GM18499 (cell line): ENCODE measurements at regions not wholly inside any gene's neighbourhood (a gene's known extent, or its start where the extent isn't known, plus 50 kb on each side); places are given as distances from the start of the nearest gene placed in this dataset.
"Not testable (repeated sequence)": the region's sequence is repeated elsewhere in the genome, so short reads cannot be mapped to it uniquely, and the experiment has no call there.

Experiments used
- ATAC-seq: cut with Tn5 transposase; IDR thresholded peaks from one replicate; pipeline ENCODE4 v1.9.1; 2021; ENCODE audit warnings: moderate number of reproducible peaks; ENCODE audit not compliant: insufficient read depth, unreplicated experiment

- no peak for ATAC-seq
Observed at GRCh38 chr7:10474048-10474447, 499.6 kb upstream of the PHF14 start.

- ATAC-seq: no peak
Observed at GRCh38 chr7:10475940-10476641, 497.6 kb upstream of the PHF14 start.

GRCh38 chr7:10476642-10477041, 497.0 kb upstream of the PHF14 start:
- no peak for ATAC-seq

GRCh38 chr7:10483671-10484070, 490.0 kb upstream of the PHF14 start:
- no peak for ATAC-seq

GRCh38 chr7:10484767-10485166, 488.9 kb upstream of the PHF14 start:
- ATAC-seq: no peak

- not testable (repeated sequence) for ATAC-seq
Observed at GRCh38 chr7:10501206-10501884, 472.3 kb upstream of the PHF14 start.

- ATAC-seq: no peak
Observed at GRCh38 chr7:10507032-10507431, 466.6 kb upstream of the PHF14 start.

GRCh38 chr7:10521306-10521705, 452.4 kb upstream of the PHF14 start:
- no peak for ATAC-seq

- ATAC-seq: not testable (repeated sequence)
Observed at GRCh38 chr7:10533429-10533828, 440.2 kb upstream of the PHF14 start.

GRCh38 chr7:10536561-10536960, 437.1 kb upstream of the PHF14 start:
- ATAC-seq: no peak

GRCh38 chr7:10537764-10538163, 435.9 kb upstream of the PHF14 start:
- ATAC-seq: no peak

- ATAC-seq: no peak
Observed at GRCh38 chr7:10557375-10557774, 416.3 kb upstream of the PHF14 start.

- ATAC-seq: no peak
Observed at GRCh38 chr7:10560497-10560896, 413.2 kb upstream of the PHF14 start.

GRCh38 chr7:10568891-10569290, 404.8 kb upstream of the PHF14 start:
- no peak for ATAC-seq

- no peak for ATAC-seq
Observed at GRCh38 chr7:10571759-10572158, 401.9 kb upstream of the PHF14 start.

- no peak for ATAC-seq
Observed at GRCh38 chr7:10577866-10578374, 395.8 kb upstream of the PHF14 start.

- ATAC-seq: no peak
Observed at GRCh38 chr7:10579561-10579960, 394.1 kb upstream of the PHF14 start.

- ATAC-seq: no peak
Observed at GRCh38 chr7:10584886-10585285, 388.8 kb upstream of the PHF14 start.

GRCh38 chr7:10588084-10588483, 385.6 kb upstream of the PHF14 start:
- no peak for ATAC-seq

- ATAC-seq: no peak
Observed at GRCh38 chr7:10592604-10593003, 381.1 kb upstream of the PHF14 start.

GRCh38 chr7:10593080-10593479, 380.6 kb upstream of the PHF14 start:
- no peak for ATAC-seq

GRCh38 chr7:10596827-10597226, 376.8 kb upstream of the PHF14 start:
- no peak for ATAC-seq
